OCI-LY7 (cell line): ENCODE measurements at regions not wholly inside any gene's neighbourhood (a gene's known extent, or its start where the extent isn't known, plus 50 kb on each side); places are given as distances from the start of the nearest gene placed in this dataset.

Experiments
- BruUV-seq: library from RNA; stranded (reverse); fragments of 400-500 nt; replicated peaks from 2 replicates; lab custom pipeline; 2021; lab: Mats Ljungman, UMichigan
- CTCF ChIA-PET: fragments of 300-600 bp; sonication (Branson Sonifier 250); formaldehyde crosslinking; loops from one replicate; lab custom pipeline; 2022; ENCODE audit warnings: antibody characterized with exemption; ENCODE audit not compliant: unreplicated experiment; lab: Charles Lee
- POLR2A ChIA-PET: fragments of 300-600 bp; sonication (Branson Sonifier 250); formaldehyde crosslinking; loops from one replicate; lab custom pipeline; 2022; ENCODE audit warnings: antibody characterized with exemption; lab: Charles Lee
- DNase-seq: peaks from one replicate; pipeline ENCODE4 v3.0.0-alpha.2; 2015; ENCODE audit warnings: low spot score
- H2AFZ ChIP-seq: fragments of 200-600 bp; sonication (generic), shearing (Covaris generic); 2 replicates; pipeline ENCODE4 v1.6.1; 2014; ENCODE audit warnings: mild to moderate bottlenecking, antibody characterized with exemption, low read length, moderate library complexity
- H3K27ac ChIP-seq: fragments of 200-600 bp; sonication (generic); 2 replicates; pipeline ENCODE4 v1.5.1; 2014; ENCODE audit warnings: mixed run types, low read depth, mild to moderate bottlenecking, moderate library complexity, low read length, inconsistent platforms; ENCODE audit not compliant: poor library complexity, severe bottlenecking
- H3K36me3 ChIP-seq: fragments of 200-600 bp; sonication (generic); 2 replicates; pipeline ENCODE4 v1.6.1; 2014; ENCODE audit warnings: mild to moderate bottlenecking, antibody characterized with exemption, low read length, moderate library complexity, mixed read lengths; ENCODE audit not compliant: insufficient read depth
- H3K4me1 ChIP-seq: fragments of 200-600 bp; sonication (generic); 2 replicates; pipeline ENCODE4 v1.5.1; 2014; ENCODE audit warnings: mild to moderate bottlenecking, low read length; ENCODE audit not compliant: insufficient read depth, poor library complexity, severe bottlenecking
- H3K4me2 ChIP-seq: fragments of 200-600 bp; sonication (generic); 2 replicates; pipeline ENCODE4 v1.6.1; 2014; ENCODE audit warnings: mild to moderate bottlenecking, low read length
- H3K4me3 ChIP-seq: fragments of 200-600 bp; sonication (generic); 2 replicates; pipeline ENCODE4 v1.5.1; 2014; ENCODE audit warnings: mild to moderate bottlenecking, low read depth, low read length; ENCODE audit not compliant: poor library complexity, severe bottlenecking
- H3K79me2 ChIP-seq: fragments of 200-600 bp; sonication (generic); 2 replicates; pipeline ENCODE4 v1.6.1; 2016; ENCODE audit warnings: low read depth, mild to moderate bottlenecking, low read length, moderate library complexity, mixed read lengths; ENCODE audit not compliant: insufficient read depth
- H3K9me2 ChIP-seq: fragments of 200-600 bp; sonication (generic); 2 replicates; pipeline ENCODE4 v1.6.1; 2016; ENCODE audit warnings: mild to moderate bottlenecking, low read length, mixed read lengths; ENCODE audit not compliant: insufficient read depth
- H3K9me3 ChIP-seq: fragments of 200-600 bp; sonication (generic); 2 replicates; pipeline ENCODE4 v1.6.1; 2014; ENCODE audit warnings: mild to moderate bottlenecking, mixed run types, low read length, mixed read lengths
- H4K20me1 ChIP-seq: fragments of 200-600 bp; sonication (generic); 2 replicates; pipeline ENCODE4 v1.6.1; 2014; ENCODE audit warnings: mild to moderate bottlenecking, antibody characterized with exemption, low read length, moderate library complexity, mixed read lengths; ENCODE audit not compliant: insufficient read depth
- EZH2phosphoT487 ChIP-seq: fragments of 200-600 bp; sonication (generic); IDR thresholded peaks from 2 replicates; pipeline ENCODE4 v1.6.1; 2018; ENCODE audit warnings: low read depth, borderline replicate concordance, mild to moderate bottlenecking, mixed run types, antibody characterized with exemption, low read length, moderate library complexity, mixed read lengths
- intact Hi-C: fragments of 100-400 bp; cut with micrococcal nuclease; formaldehyde crosslinking; loops from one replicate; pipeline ENCODE4 v1.10.0; 2022; ENCODE audit not compliant: unreplicated experiment
- TF ChIP-seq, protein P1 (sequence below): fragments of 200-600 bp; sonication (generic); conservative IDR thresholded peaks from 2 replicates; pipeline ENCODE4 v1.5.1; 2014; ENCODE audit warnings: mild to moderate bottlenecking, antibody characterized with exemption, low read length, moderate library complexity, mixed read lengths

DNA sequence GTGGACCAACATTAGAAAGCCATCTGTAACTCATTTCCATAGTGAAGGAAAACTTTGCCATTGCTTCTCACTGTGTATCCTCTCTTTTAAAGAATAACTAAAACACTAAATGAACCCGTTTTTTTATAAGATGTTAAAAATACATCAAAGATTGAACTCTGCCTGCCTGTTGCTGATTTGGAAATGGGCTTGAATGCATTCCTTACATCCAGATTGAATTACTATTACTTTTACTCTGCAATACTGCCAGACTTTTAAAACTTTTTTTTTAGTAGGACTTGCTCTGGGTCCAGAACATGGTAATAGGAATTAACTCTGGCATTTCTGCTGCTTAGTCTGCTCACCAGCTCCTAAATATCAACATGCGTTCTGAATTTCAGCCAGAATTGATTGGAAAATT lies 176.8 kb upstream of the PAPPA start:
- Histone ChIP-seq H3K36me3 (no peaks in the 10 kb centered on the region), H3K4me3 (no peak overlapping the region), H2AFZ (no peak overlapping the region), H3K9me3 (no peaks in the 10 kb centered on the region), H3K79me2 (no peaks in the 10 kb centered on the region), H4K20me1 (no peaks in the 10 kb centered on the region), H3K4me1 (no peaks in the 10 kb centered on the region), H3K9me2 (no peaks in the 10 kb centered on the region), H3K4me2 (no peak overlapping the region), H3K27ac (no peak overlapping the region)
- no peak for DNase-seq
- intact Hi-C loops = no loop called here
- TF ChIP-seq, protein P1, sequence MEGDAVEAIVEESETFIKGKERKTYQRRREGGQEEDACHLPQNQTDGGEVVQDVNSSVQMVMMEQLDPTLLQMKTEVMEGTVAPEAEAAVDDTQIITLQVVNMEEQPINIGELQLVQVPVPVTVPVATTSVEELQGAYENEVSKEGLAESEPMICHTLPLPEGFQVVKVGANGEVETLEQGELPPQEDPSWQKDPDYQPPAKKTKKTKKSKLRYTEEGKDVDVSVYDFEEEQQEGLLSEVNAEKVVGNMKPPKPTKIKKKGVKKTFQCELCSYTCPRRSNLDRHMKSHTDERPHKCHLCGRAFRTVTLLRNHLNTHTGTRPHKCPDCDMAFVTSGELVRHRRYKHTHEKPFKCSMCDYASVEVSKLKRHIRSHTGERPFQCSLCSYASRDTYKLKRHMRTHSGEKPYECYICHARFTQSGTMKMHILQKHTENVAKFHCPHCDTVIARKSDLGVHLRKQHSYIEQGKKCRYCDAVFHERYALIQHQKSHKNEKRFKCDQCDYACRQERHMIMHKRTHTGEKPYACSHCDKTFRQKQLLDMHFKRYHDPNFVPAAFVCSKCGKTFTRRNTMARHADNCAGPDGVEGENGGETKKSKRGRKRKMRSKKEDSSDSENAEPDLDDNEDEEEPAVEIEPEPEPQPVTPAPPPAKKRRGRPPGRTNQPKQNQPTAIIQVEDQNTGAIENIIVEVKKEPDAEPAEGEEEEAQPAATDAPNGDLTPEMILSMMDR = no peak
- TF ChIP-seq EZH2phosphoT487 = no peak
- CTCF ChIA-PET = no interaction called here
- POLR2A ChIA-PET = interaction anchor here (0.6 kb wide), 1 partner anchor 323 kb away, joined by 4 read pairs; no protein-coding TSS in a partner anchor
- BruUV-seq = no TSS peak

DNA sequence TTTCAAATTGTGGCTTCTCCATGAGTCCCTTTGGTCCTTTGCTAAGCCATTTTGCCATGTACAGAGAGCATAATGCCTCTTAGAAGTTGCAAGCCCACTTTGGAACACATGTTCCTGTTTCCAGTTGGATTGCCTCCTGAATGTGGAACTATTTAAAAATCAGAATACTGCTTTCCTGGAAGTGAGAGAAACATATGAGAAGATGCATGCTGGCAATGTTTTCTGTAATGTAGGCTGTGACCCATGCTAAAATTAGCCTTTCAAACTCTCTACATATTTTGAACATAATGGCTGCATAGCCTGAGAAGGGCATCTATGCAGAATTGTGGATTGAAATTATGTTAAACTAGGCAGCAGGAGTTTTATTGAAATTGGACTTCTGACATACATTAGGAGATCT lies 175.5 kb upstream of the PAPPA start:
- H3K4me2 ChIP-seq = no peak overlapping the region
- no peaks in the 10 kb centered on the region for H3K36me3 ChIP-seq
- BruUV-seq = no TSS peak
- CTCF ChIA-PET = no interaction called here
- no peaks in the 10 kb centered on the region for H3K9me3 ChIP-seq
- DNase-seq = no peak
- no peaks in the 10 kb centered on the region for H4K20me1 ChIP-seq
- no peaks in the 10 kb centered on the region for H3K79me2 ChIP-seq
- TF ChIP-seq, protein P1 = no peak
- no peak for TF ChIP-seq EZH2phosphoT487
- H3K4me1 ChIP-seq = no peaks in the 10 kb centered on the region
- H3K4me3 ChIP-seq = no peak overlapping the region
- POLR2A ChIA-PET = no interaction called here
- intact Hi-C loops = no loop called here
- H2AFZ ChIP-seq = no peak overlapping the region
- H3K9me2 ChIP-seq = no peaks in the 10 kb centered on the region
- H3K27ac ChIP-seq = no peak overlapping the region

DNA sequence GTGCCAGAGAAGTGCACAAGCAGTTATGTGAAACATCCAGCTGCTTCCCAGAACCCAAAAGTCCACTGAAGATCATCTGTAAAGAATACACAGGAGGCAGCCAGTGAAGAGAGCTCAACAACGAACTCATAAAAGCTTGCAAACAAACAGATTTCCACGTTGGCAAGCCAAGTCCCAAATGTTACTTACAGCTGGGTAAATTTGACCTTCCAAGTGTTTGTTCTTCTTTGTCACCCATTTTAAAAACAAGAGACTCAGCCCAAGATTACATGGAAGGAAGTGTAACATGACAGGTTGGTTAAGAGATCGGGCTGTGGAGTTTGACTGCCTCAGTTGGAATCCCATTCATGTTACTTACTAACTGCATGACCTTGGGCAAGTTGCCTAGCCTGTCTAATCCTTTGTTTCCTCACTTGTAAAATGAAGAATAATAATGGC lies 174.9 kb upstream of the PAPPA start:
- H2AFZ ChIP-seq = no peak overlapping the region
- no peaks in the 10 kb centered on the region for H3K79me2 ChIP-seq
- H4K20me1 ChIP-seq = no peaks in the 10 kb centered on the region
- DNase-seq = no peak
- H3K4me1 ChIP-seq = no peaks in the 10 kb centered on the region
- no peak for TF ChIP-seq EZH2phosphoT487
- TF ChIP-seq, protein P1 = no peak
- H3K27ac ChIP-seq = no peak overlapping the region
- no peaks in the 10 kb centered on the region for H3K9me3 ChIP-seq
- no peaks in the 10 kb centered on the region for H3K9me2 ChIP-seq
- no peak overlapping the region for H3K4me2 ChIP-seq
- ChIA-PET POLR2A (no interaction called here), CTCF (no interaction called here)
- no TSS peak for BruUV-seq
- intact Hi-C loops = no loop called here
- H3K36me3 ChIP-seq = no peaks in the 10 kb centered on the region
- H3K4me3 ChIP-seq = no peak overlapping the region
